Esophagus squamous epithelium (tissue), 4 donors: ENCODE measurements at regions not wholly inside any gene's neighbourhood (a gene's known extent, or its start where the extent isn't known, plus 50 kb on each side); places are given as distances from the start of the nearest gene placed in this dataset.

ENCODE experiments used
- CTCF ChIP-seq, 6 experiments: fragments of 450-650 bp in 4 of 6; fragments of 200-600 bp in 2 of 6; sonication (generic) in 2 of 6; IDR thresholded peaks; one replicate each; pipeline ENCODE4 v1.5.1; 2016 to 2019; ENCODE audit warnings: antibody characterized with exemption in 6 of 6, mild to moderate bottlenecking in 4 of 6, moderate library complexity in 4 of 6
- POLR2A ChIP-seq, 4 donors: fragments of 450-650 bp; IDR thresholded peaks; one replicate each; pipeline ENCODE4 v1.6.1; 2017; ENCODE audit warnings: antibody characterized with exemption in 4 of 4, mild to moderate bottlenecking in 4 of 4, moderate library complexity in 3 of 4

- no peak for TF ChIP-seq CTCF (IDR thresholded peaks at IDR 0.05)
- no peak for TF ChIP-seq POLR2A (IDR thresholded peaks at IDR 0.05)
Measured at GRCh38 chr10:16363741-16364140, 73.1 kb upstream of the PTER start.
